ENCODE measurements at regions not wholly inside any gene's neighbourhood (a gene's known extent, or its start where the extent isn't known, plus 50 kb on each side); places are given as distances from the start of the nearest gene placed in this dataset.
"Not testable (repeated sequence)": the region's sequence is repeated elsewhere in the genome, so short reads cannot be mapped to it uniquely, and the experiment has no call there.

DNA sequence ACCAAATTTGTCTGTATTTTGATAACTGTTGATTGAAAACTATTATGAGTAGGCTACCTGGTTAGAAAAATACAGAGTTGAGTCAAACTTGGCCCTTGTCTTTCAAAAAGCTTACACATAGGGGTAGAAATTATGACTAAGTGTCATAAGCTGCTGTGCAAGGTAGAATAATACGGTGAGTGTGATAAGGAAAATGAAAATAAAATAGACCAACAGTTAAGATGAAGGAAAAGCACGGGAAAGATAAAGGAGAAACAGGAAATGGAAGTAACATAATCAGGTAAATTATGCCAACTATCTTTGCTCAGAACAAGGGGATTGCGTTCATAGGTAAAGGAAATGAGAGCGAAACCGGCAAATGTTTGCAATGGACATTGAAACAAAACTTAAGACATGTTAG lies 302.5 kb downstream of the PCDH7 start:
- no peak for ATAC-seq

- ATAC-seq: no peak
Measured at GRCh38 chr4:31023109-31023508, 302.9 kb downstream of the PCDH7 start.

GRCh38 chr4:31023742-31024141 lies 303.6 kb downstream of the PCDH7 start:
- no peak for ATAC-seq

DNA sequence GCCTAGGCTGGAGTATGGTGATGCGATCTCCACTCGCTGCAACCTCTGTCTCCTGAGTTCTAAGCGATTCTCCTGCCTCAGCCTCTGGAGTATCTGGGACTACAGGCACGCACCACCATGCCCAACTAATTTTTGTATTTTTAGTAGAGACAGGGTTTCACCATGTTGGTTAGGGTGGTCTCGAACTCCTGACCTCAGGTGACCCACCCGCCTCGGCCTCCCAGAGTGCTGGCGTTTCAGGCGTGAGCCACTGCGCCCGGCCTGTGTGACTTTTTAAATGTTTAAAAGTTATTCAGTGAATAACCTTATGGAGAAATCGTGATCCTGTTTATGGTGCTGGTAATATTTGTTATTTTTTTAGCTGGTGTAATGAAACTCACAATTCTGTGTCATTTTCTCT lies 304.6 kb downstream of the PCDH7 start:
- ATAC-seq: not testable (repeated sequence)

- no peak for ATAC-seq
Measured at GRCh38 chr4:31026256-31026655, 306.1 kb downstream of the PCDH7 start.

- ATAC-seq: no peak
Measured at GRCh38 chr4:31034550-31034949, 314.4 kb downstream of the PCDH7 start.

DNA sequence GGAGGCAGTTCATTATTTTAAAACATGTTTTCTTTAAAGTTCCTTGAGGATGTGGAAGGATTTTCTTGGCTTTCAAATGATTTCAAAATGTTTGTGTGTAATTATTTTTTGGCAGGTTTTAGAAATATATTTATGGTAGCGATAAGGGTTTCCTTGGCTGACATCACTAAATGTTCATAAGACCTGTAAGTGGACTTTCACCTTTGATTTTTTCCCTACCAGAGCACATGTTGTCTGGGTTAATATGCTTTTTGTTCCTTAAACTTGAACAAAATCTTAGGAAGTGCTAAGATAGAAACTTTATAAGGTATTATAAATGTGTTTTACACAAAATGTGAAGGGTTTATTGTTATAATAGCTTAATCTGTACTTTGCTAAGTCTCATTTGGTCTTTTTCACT lies 315.6 kb downstream of the PCDH7 start:
- no peak for ATAC-seq

GRCh38 chr4:31037703-31038102 lies 317.5 kb downstream of the PCDH7 start:
- no peak for ATAC-seq

- ATAC-seq: no peak
Measured at GRCh38 chr4:31039382-31039781, 319.2 kb downstream of the PCDH7 start.

GRCh38 chr4:31040106-31040505 lies 319.9 kb downstream of the PCDH7 start:
- no peak for ATAC-seq

DNA sequence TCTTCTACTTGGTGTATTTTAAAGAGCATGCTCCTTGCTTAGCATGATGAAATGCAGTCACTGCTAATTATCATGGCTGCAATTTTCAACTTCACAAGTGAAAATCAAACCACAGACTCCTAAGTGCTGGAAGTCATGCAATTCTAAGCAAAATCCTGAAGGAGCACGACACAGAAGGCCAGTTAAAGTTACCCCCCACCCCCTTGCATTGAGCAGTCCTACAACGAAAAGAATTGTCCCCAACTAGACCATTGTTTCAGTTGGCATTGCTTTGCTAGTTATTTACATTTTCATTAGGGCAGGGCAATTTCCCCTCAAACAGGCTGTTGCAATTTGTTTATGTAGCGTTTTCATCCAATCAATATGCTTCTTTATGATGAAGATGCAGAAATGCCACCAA lies 321.2 kb downstream of the PCDH7 start:
- ATAC-seq: no peak

DNA sequence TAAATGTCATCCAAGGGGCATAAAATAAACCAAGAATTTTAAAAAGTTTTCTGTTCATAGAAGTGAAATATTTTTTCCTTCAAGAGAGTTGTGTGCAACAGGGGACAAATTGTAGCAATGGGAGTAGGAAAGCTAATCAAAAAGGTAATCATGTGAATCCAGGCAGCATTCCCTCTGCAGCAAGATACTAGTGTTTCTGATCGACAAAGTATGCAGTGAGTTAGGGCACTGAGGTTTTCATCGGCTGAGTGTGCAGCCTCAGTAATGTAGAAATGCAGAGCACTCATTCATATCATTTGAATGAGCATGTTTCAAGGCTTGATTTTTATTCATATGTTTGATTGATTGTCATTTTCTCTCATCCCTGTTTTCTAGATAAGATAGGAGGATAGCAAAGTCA lies 321.7 kb downstream of the PCDH7 start:
- ATAC-seq: no peak

DNA sequence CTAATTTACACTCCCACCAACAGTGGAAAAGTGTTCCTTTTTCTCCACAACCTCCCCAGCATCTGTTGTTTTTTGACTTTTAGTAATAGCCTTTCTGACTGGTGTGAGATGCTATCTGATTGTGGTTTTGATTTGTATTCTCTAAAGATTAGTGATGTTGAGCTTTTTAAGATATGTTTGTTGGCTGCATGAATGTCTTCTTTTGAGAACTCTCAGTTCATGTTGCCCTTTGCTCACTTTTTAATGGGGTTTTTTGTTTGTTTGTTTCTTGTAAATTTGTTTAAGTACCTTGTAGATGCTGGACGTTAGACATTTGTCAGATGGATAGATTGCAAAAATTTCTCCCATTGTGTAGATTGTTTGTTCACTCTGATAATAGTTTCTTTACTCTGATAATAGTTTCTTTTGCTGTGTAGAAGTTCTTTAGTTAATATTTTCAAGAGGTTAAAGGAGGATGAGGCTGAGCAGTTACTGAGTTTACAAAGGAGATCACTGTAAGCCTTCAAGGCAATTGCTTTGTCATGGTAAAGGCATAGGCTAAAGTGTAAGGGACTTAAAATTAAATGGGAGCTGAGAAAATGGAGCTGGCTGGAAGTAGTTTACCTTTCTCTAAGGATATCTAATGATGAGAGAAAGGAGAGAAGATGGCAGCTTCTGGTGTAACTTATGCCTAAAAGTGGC lies 323.4 kb downstream of the PCDH7 start:
- ATAC-seq: no peak

DNA sequence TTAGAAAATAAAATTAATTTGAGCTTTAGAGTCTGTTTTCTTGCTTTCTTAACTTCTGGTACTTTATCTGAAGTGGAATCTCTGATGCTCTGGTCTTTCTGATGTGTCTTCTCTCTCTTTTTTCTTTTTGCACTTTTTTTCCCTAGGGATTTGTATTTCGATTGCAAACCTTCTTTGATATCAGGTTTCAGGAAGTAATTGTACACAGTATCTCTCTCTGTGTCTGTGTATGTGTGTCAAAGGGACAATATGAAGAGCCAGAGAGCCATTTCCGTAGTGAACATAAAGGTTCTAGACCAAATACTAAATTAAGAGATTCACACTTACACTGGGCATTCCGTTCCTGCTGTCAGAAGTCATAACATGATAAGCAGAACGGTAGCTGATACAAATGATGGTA lies 325.0 kb downstream of the PCDH7 start:
- ATAC-seq: no peak

DNA sequence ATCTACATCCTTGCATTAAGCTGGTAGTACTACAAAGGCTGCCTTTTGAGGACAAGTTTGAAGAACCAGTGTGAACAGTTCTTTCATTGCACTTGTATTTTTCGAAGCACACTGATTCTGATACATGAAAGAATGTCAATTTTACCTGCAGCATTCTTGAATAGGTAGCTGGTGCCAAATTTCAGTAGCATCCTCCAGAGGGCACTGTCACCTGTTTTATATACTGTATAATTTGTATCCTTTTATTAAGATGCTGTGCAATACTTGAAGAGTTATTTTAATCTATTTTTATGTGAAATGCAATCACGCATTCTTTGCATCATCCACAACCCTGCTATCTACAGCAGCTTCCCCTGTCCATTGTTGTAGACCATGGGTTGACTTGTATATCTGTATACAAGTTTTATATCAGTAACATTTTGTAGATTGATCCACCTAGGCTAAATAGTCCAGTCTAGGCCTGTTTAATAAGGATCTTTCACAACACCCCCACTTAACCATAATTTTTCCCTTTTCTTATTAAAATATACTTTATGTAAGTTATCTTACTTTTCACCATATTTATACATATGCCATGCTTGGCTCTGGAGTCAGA lies 325.7 kb downstream of the PCDH7 start:
- ATAC-seq: no peak

GRCh38 chr4:31051151-31051550 lies 331.0 kb downstream of the PCDH7 start:
- no peak for ATAC-seq

- ATAC-seq: no peak
Measured at GRCh38 chr4:31051565-31051964, 331.4 kb downstream of the PCDH7 start.

- no peak for ATAC-seq
Measured at GRCh38 chr4:31052519-31052918, 332.4 kb downstream of the PCDH7 start.

- ATAC-seq: no peak
Measured at GRCh38 chr4:31053451-31053850, 333.3 kb downstream of the PCDH7 start.

DNA sequence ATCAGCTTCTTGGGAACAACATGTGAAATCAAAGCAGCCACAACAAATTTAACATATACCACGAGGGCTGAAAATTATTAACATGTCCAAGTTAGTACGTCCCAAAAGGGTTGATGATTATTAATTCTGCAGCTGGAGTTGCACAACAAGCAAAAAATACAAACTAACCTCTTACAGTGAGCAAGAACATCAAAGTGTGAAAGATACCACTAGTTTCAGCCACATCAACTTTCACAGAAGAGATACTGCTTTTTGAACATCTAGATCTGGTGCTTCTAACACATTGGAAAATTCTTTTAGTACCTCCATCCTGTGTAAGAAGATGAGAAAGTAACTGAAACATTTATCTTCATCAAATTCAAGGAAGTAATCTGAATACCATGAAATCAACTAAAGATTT lies 334.1 kb downstream of the PCDH7 start:
- no peak for ATAC-seq

GRCh38 chr4:31058656-31059055 lies 338.5 kb downstream of the PCDH7 start:
- no peak for ATAC-seq

DNA sequence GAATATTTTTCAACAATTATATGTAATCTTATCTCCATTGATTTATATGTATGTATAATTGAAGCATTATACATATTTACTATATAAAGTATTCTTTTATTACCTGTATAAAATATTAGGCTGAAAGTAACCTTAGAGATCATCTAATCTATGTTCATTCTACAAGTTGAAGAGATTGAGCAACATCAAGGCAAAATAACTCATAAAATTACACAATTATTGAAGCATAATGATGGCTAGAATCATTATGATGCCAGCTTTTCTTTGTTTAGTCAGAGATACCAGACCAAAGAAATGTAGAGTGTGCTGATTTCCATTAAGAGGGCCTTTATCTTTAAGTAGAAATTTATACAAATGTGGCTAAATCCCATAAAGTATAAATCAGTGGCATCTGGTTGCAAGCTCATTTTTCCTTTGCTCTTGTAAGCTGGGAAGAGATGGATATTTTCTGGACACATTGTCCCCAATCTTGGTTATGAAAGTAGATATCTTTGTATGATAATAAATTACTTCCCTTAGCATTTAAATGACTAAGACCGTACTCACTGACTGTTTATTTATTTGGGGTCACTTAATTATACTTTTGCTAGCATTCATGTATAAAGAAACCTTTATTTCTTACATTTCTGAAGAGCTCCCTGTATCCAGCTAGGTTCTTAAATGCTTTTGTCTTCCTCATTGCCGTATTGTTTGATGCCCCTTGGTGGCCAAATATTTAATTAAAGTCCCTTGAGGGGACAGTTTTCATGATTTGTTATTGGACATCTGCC lies 339.8 kb downstream of the PCDH7 start:
- ATAC-seq: no peak

GRCh38 chr4:31065086-31065485 lies 344.9 kb downstream of the PCDH7 start:
- ATAC-seq: no peak
